SK-N-SH treated with all-trans-retinoic acid at 6 μM for 48 hours (cell line): ENCODE measurements at regions not wholly inside any gene's neighbourhood (a gene's known extent, or its start where the extent isn't known, plus 50 kb on each side); places are given as distances from the start of the nearest gene placed in this dataset.

Source experiments
- ARNTL ChIP-seq: fragments of 450-650 bp; formaldehyde crosslinking; IDR thresholded peaks from 2 replicates; pipeline ENCODE4 v1.5.0; 2020; ENCODE audit warnings: low read depth, mild to moderate bottlenecking, moderate library complexity, borderline replicate concordance
- BACH2 ChIP-seq: fragments of 250-450 bp; sonication (Bioruptor Pico); IDR thresholded peaks from 2 replicates; pipeline ENCODE4 v1.9.0; 2021; ENCODE audit warnings: mild to moderate bottlenecking, borderline replicate concordance
- OSR1 ChIP-seq: fragments of 250-450 bp; sonication (Bioruptor Pico); IDR thresholded peaks from 2 replicates; pipeline ENCODE4 v1.8.0; 2022; ENCODE audit warnings: moderate library complexity, mild to moderate bottlenecking, inconsistent platforms
- PATZ1 ChIP-seq: fragments of 250-450 bp; sonication (Bioruptor Pico); IDR thresholded peaks from 2 replicates; pipeline ENCODE4 v1.8.0; 2020; ENCODE audit warnings: mild to moderate bottlenecking, moderate library complexity, borderline replicate concordance
- POU6F1 ChIP-seq: fragments of 250-450 bp; sonication (Bioruptor Pico); IDR thresholded peaks from 2 replicates; pipeline ENCODE4 v1.8.0; 2021; ENCODE audit warnings: low read depth, mild to moderate bottlenecking, moderate library complexity, borderline replicate concordance
- RARB ChIP-seq: fragments of 250-450 bp; sonication (Bioruptor Pico); IDR thresholded peaks from 2 replicates; pipeline ENCODE4 v1.8.0; 2021; ENCODE audit warnings: mild to moderate bottlenecking, moderate library complexity
- SNAI2 ChIP-seq: fragments of 250-450 bp; sonication (Bioruptor Pico); IDR thresholded peaks from 2 replicates; pipeline ENCODE4 v1.5.0; 2020; ENCODE audit warnings: mild to moderate bottlenecking, moderate library complexity
- ZC3H10 ChIP-seq: fragments of 250-450 bp; sonication (Bioruptor Pico); IDR thresholded peaks from 2 replicates; pipeline ENCODE4 v1.5.1; 2021; ENCODE audit warnings: mild to moderate bottlenecking, moderate library complexity
- ZFP30 ChIP-seq: fragments of 450-650 bp; formaldehyde crosslinking; IDR thresholded peaks from 2 replicates; pipeline ENCODE4 v1.5.0; 2022; ENCODE audit warnings: mild to moderate bottlenecking, moderate library complexity
- ZNF565 ChIP-seq: fragments of 450-650 bp; formaldehyde crosslinking; conservative IDR thresholded peaks from 2 replicates; pipeline ENCODE4 v1.5.0; 2020; ENCODE audit warnings: low read depth, mild to moderate bottlenecking, moderate library complexity
- ZNF8 ChIP-seq: fragments of 450-650 bp; formaldehyde crosslinking; IDR thresholded peaks from 2 replicates; pipeline ENCODE4 v1.5.0; 2020; ENCODE audit warnings: mild to moderate bottlenecking, moderate library complexity

GRCh38 chr18:71844814-71845213, 699.3 kb downstream of the CBLN2 start:
- TF ChIP-seq BACH2 (CRISPR knock-in tag), result no peak
- TF ChIP-seq POU6F1 (CRISPR knock-in tag), result no peak
- TF ChIP-seq ZNF565 (CRISPR knock-in tag), result no peak
- TF ChIP-seq PATZ1 (CRISPR knock-in tag), result no peak
- no peak for TF ChIP-seq ZC3H10
- no peak for TF ChIP-seq OSR1
- TF ChIP-seq ARNTL (CRISPR knock-in tag), result no peak
- no peak for TF ChIP-seq ZNF8
- no peak for TF ChIP-seq ZFP30 (CRISPR knock-in tag)
- TF ChIP-seq SNAI2 (CRISPR knock-in tag), result no peak
- no peak for TF ChIP-seq RARB (CRISPR knock-in tag)
